ENCODE measurements at regions not wholly inside any gene's neighbourhood (a gene's known extent, or its start where the extent isn't known, plus 50 kb on each side); places are given as distances from the start of the nearest gene placed in this dataset.

DNA sequence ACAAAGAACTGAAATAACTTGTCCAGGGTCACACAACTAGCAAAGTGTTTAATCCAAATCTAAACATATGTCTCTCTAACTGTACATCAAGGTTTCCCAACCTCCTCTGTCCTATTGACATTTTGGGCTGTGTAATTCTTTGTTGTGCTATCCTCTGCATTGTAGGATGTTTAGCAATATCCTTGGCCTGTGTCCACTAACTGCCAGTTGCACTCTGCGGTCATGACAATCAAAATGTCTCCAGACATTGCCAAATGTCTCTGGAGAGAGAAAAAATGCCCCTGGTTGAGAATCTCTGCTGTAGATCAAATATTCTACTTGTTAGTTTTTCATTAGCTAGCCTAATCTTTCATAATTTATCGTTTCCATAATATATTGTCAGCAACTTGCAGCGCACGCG is 353.4 kb upstream of the NEGR1 start:
- 70 to 71% methylated on average over 5 of the region's 5 CpGs for WGBS, 2 donors

DNA sequence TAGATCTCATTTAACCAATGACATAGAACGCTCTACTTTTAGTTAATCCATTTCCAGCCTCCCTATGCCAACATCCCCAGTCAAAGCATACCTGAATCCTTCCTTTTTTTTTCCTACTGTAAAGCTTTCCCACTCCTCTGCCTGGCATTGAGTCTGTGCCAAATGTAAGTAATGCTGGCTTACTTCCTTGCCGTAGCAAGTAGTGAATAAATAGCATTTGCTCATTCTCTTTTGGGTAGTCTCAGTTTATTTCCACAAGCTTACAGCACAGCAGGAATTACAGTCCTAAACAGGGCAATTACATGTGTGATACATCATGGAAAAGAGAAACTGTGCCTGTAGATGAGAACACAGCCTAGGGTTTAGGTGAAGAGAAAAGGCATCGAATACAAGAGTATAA is 352.6 kb upstream of the NEGR1 start:
- intact Hi-C loops (cut with DNase I) = no loop called here
- H3K4me3 ChIP-seq = no peak overlapping the region
- no peaks in the 10 kb centered on the region for H3K9me3 ChIP-seq
- TF ChIP-seq EP300 (IDR thresholded peaks at IDR 0.05) (no peak), POLR2A (IDR thresholded peaks at IDR 0.05) (no peak), POLR2AphosphoS5 (IDR thresholded peaks at IDR 0.05) (no peak)
- TF ChIP-seq, protein P1, sequence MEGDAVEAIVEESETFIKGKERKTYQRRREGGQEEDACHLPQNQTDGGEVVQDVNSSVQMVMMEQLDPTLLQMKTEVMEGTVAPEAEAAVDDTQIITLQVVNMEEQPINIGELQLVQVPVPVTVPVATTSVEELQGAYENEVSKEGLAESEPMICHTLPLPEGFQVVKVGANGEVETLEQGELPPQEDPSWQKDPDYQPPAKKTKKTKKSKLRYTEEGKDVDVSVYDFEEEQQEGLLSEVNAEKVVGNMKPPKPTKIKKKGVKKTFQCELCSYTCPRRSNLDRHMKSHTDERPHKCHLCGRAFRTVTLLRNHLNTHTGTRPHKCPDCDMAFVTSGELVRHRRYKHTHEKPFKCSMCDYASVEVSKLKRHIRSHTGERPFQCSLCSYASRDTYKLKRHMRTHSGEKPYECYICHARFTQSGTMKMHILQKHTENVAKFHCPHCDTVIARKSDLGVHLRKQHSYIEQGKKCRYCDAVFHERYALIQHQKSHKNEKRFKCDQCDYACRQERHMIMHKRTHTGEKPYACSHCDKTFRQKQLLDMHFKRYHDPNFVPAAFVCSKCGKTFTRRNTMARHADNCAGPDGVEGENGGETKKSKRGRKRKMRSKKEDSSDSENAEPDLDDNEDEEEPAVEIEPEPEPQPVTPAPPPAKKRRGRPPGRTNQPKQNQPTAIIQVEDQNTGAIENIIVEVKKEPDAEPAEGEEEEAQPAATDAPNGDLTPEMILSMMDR (IDR thresholded peaks at IDR 0.05) = no peak
- DNase-seq = no peak
- WGBS, 2 donors = 57 to 83% methylated on average over 3 of the region's 3 CpGs
- no peaks in the 10 kb centered on the region for H3K4me1 ChIP-seq
- no peak overlapping the region for H3K27ac ChIP-seq
- H3K27me3 ChIP-seq = no peaks in the 10 kb centered on the region
- no peaks in the 10 kb centered on the region for H3K36me3 ChIP-seq

More for the DNA sequence above, 353.4 kb upstream of the NEGR1 start:
- Histone ChIP-seq H3K36me3 (no peaks in the 10 kb centered on the region), H3K4me1 (no peaks in the 10 kb centered on the region), H3K27me3 (no peaks in the 10 kb centered on the region), H3K27ac (no peak overlapping the region), H3K9me3 (no peaks in the 10 kb centered on the region), H3K4me3 (no peak overlapping the region)
- TF ChIP-seq, protein P1 (IDR thresholded peaks at IDR 0.05) = no peak
- TF ChIP-seq POLR2A (IDR thresholded peaks at IDR 0.05) (no peak), EP300 (IDR thresholded peaks at IDR 0.05) (no peak), POLR2AphosphoS5 (IDR thresholded peaks at IDR 0.05) (no peak)
- intact Hi-C loops (cut with DNase I) = no loop called here
- no peak for DNase-seq

DNA sequence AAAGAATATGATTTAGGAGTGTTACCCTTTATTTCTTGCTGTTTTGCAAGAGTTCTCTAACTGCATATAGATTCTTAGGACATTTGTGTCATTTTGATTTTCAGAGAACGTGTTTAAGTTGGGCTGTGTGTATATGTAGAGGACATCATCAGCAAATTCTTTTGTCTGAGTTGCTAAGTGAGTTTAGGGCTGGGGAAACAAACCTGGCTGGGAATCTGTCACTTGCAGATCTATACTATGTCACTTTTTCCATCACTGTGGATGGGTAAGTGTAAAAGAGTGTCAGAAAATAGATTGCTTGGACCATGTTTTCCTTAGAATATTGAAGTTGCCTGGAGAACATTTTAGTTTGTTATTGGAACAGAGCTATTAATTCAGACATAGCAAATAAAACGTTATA is 349.1 kb upstream of the NEGR1 start:
- H3K9me3 ChIP-seq = no peaks in the 10 kb centered on the region
- H3K27ac ChIP-seq = no peak overlapping the region
- no peaks in the 10 kb centered on the region for H3K36me3 ChIP-seq
- no peak overlapping the region for H3K4me3 ChIP-seq
- no peak for DNase-seq
- intact Hi-C loops (cut with DNase I) = no loop called here
- H3K27me3 ChIP-seq = no peaks in the 10 kb centered on the region
- 37 to 57% methylated on average over 2 of the region's 2 CpGs for WGBS, 2 donors
- TF ChIP-seq EP300 (IDR thresholded peaks at IDR 0.05) (no peak), POLR2A (IDR thresholded peaks at IDR 0.05) (no peak), POLR2AphosphoS5 (IDR thresholded peaks at IDR 0.05) (no peak)
- TF ChIP-seq, protein P1 (IDR thresholded peaks at IDR 0.05) = no peak
- no peaks in the 10 kb centered on the region for H3K4me1 ChIP-seq

DNA sequence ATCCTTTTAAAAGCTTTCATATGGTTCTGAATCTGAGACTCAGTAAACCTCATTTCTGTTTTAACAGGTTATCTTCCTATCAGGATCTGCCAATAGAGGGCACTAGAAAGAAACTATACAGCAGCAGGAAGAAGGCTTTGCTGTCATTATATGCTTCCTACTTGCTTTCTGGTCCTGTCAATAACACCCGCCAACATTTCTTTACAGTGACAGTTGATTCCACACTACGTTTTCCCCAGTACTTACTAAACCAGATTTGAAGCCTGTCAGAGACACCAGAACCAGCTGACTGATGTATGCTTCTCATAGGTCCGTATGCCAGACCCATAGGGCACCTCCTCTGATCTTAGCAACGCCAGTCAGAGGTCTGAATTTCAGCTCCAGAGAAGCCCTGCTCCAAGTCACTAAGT is 341.0 kb upstream of the NEGR1 start:
- Histone ChIP-seq H3K27me3 (no peaks in the 10 kb centered on the region), H3K36me3 (no peaks in the 10 kb centered on the region), H3K27ac (no peak overlapping the region), H3K4me3 (peak overlapping the region in 1 of 4 donors; percentile 19), H3K9me3 (no peaks in the 10 kb centered on the region), H3K4me1 (no peaks in the 10 kb centered on the region)
- no peak for DNase-seq
- intact Hi-C loops (cut with DNase I) = no loop called here
- TF ChIP-seq, protein P1 (IDR thresholded peaks at IDR 0.05) = peak in 1 of 4 experiments; percentile 49
- TF ChIP-seq POLR2AphosphoS5 (IDR thresholded peaks at IDR 0.05) = no peak
- WGBS, 2 donors = 12 to 34% methylated on average over 4 of the region's 4 CpGs

DNA sequence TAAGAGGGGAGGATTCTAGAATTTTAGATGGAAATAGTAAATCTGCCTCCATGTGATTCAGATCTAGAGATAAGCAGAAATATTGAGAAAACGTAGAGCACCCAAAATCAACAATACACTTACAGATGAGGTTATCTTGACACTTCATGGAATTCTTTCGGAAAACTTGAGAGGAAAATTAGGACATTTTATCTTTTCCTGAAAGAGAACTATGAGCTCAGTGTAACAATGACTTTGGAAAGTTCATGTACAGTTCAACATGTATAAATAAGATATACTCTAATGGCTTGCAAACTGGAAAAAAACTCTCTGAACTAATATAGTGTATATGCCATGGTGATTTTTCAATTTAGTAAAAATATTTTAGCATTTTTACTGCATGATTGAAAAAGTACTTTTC is 338.1 kb upstream of the NEGR1 start:
- 49 to 82% methylated on average over 2 of the region's 2 CpGs for WGBS, 2 donors
- TF ChIP-seq POLR2AphosphoS5 (IDR thresholded peaks at IDR 0.05) (no peak), POLR2A (IDR thresholded peaks at IDR 0.05) (no peak), EP300 (IDR thresholded peaks at IDR 0.05) (no peak)
- TF ChIP-seq, protein P1 (IDR thresholded peaks at IDR 0.05) = no peak
- no peaks in the 10 kb centered on the region for H3K9me3 ChIP-seq
- H3K4me3 ChIP-seq = no peak overlapping the region
- intact Hi-C loops (cut with DNase I) = no loop called here
- DNase-seq = no peak
- no peaks in the 10 kb centered on the region for H3K36me3 ChIP-seq
- no peaks in the 10 kb centered on the region for H3K27me3 ChIP-seq
- no peaks in the 10 kb centered on the region for H3K4me1 ChIP-seq
- H3K27ac ChIP-seq = no peak overlapping the region

Measured in sigmoid colon (tissue), 6 donors.